GM18517 (cell line): ENCODE measurements at regions not wholly inside any gene's neighbourhood (a gene's known extent, or its start where the extent isn't known, plus 50 kb on each side); places are given as distances from the start of the nearest gene placed in this dataset.

Experiments
- ATAC-seq: cut with Tn5 transposase; IDR thresholded peaks from one replicate; pipeline ENCODE4 v1.9.1; 2021; ENCODE audit warnings: mild to moderate bottlenecking, moderate library complexity; ENCODE audit not compliant: unreplicated experiment

DNA sequence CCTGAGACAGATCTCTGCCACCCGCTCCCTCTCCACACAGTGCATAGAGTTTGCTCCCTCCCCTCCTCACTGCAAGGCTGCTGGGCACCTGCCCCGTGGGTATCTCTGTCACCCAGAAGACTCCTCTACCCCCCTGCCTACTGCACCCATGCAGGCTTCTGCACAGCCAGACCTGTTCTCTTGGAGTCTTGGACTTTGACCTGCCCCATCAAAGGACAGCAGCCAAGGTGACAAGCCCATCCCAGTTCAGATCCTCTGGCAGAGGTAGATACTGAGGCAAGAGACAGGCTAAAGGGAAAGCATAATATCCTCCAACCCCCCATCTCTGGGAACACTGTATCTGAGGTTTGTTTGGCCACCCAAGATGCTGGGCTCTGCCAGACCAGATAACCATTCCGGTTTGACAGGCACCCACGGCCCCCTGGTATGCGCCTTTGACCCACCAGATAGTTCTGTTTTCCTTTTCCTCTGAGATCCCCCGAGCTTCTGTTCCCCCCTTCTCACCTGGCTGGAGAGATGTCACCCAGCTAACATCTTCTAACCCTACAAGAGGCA is 239.6 kb downstream of the SOX9 start:
- no peak for ATAC-seq

GRCh38 chr17:72361892-72362291 is 241.1 kb downstream of the SOX9 start:
- ATAC-seq, result no peak

GRCh38 chr17:72362376-72363088 is 241.7 kb downstream of the SOX9 start:
- ATAC-seq, result no peak

DNA sequence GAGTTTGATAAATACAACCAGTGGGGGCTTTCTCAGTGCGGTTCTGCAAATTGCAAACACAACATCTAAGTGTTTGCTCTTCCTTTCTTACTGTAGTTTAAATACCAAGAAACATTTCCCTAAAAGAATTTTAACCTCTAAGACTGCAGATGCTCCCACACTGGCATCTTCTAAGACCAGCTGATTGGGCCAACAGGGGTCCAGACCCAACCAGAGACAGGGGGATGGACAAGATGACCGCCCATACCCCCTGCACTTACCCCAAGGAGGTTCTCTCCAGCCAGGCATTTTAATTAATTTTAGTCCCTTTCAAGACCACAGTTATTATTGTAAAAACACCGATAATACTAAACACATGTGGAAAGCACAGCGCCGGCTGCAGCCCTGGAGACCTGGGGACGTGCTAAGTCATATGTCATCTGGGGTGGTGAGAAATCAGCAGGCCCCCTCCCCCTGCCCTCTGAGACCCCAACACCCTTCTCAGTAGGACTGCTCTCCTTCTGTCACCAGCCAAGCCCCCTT is 242.3 kb downstream of the SOX9 start:
- ATAC-seq, result no peak

DNA sequence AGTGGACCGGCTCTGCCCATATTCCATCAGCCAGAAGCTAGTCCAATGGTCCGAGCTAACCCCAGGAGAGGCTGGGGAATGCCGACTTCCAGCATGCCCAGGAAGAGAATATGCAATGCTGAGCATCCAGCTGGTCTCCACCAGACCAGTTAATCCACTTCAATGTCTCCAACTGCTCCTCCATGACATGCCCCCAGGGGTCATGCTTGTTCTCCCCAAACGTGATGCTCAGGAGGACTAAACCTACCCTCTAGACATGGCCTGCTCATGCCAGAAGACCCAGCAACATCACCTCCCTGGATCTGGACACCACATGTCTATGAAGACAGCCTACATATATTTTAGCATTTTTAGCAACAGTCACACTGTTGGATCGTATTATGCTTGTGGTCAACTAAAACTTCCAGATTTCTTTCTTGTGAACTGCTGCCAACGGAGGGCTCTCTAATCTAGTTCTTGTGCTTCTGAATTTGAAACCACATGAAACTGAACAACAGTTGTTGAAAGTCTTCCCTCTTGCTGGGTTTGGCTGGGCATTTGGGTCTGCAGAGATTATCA is 245.1 kb downstream of the SOX9 start:
- no peak for ATAC-seq

DNA sequence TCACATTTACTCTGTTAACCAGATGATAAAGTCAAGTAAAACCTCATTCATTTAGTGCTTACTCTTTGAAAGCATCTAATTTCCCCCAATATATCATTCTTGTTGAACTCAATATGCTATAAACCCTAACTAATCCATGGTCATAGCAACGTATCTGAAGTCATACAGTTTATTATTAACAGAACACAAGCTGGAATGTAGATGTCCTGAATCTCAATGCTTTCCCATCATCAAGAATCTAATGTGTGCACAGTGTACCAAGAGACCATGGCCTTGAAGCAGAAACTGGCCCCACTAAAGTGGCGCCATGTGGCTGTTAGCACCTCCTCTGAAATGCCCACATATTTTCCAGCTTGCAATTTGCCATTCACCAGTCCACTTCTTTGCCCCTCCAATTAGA is 245.8 kb downstream of the SOX9 start:
- ATAC-seq, result no peak

DNA sequence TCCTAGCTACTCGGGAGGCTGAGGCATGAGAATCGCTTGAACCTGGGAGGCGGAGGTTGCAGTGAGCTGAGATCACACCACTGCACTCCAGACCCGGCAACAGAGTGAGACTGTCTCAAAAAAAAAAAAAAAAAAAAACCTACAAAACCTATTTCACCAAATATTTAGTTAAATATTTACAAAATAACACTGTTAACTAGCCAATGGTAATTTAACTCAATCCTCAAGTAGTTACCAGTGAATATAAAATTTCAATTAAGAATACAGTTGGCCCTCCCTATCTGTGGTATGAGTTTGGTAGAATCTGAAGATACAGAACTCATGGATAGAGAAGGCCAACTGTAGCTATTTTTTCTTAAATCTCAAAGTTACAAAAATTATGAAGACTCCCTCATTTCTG is 247.4 kb downstream of the SOX9 start:
- ATAC-seq, result no peak

GRCh38 chr17:72369366-72369765 is 248.5 kb downstream of the SOX9 start:
- ATAC-seq, result no peak

GRCh38 chr17:72370819-72371218 is 250.0 kb downstream of the SOX9 start:
- no peak for ATAC-seq

DNA sequence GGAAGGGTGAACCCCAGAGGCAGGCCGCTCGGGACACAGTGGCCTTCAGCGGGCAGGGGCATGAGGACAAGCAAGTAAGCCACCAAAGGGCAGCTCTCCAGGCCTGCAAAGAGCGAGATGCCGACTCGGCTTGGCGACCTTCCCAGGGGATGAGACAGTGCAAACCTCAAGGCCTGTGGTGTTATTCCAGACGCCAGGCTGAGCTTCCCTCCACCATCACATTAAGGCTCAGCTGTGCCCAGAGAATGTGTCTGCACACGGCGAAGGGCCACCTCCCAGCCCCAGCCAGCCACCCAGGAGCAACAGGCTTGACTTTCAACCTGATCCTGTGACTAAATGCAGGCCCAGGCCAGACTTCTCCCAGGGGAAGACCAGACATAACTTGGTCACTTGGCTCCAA is 251.4 kb downstream of the SOX9 start:
- no peak for ATAC-seq

DNA sequence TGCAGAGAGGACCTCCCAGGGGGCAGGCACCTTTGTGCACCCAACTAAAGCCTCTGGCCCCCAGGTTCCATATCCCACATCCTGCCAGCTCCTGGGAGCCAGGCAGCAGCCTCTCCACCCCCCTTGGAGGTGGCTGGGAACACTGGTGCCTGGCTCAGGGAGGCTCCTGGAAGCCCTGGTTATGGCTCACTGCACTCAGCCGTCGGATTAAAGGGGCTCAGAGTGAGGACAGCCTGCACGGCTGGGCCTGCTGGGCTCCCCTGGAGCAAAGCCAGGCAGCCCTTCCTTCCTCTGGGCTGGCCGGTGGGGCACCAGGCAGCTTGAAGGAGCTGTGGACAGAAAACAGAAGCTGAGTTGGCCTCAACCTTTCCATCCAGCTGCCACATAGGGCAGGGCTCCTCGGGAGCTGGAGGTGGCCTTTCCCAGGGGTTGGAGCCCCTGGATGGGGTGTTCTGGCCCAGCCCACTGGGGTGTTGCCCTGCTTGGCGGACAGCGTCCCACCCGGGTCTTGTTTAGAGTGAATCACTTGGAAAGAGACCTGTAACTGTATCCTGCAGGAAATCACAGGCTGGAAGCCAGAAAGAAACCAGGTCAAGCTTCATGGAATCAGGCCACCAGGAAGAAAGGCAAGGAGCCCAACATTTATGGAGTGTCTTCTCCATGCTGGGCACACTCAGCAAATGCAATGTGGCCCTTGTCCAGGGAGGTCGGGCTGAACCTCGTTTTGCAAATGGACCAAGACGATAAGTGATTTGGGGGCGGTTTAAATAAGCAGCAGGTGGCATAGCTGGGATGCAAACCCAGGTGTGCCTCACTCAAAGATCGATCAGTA is 253.3 kb downstream of the SOX9 start:
- no peak for ATAC-seq

DNA sequence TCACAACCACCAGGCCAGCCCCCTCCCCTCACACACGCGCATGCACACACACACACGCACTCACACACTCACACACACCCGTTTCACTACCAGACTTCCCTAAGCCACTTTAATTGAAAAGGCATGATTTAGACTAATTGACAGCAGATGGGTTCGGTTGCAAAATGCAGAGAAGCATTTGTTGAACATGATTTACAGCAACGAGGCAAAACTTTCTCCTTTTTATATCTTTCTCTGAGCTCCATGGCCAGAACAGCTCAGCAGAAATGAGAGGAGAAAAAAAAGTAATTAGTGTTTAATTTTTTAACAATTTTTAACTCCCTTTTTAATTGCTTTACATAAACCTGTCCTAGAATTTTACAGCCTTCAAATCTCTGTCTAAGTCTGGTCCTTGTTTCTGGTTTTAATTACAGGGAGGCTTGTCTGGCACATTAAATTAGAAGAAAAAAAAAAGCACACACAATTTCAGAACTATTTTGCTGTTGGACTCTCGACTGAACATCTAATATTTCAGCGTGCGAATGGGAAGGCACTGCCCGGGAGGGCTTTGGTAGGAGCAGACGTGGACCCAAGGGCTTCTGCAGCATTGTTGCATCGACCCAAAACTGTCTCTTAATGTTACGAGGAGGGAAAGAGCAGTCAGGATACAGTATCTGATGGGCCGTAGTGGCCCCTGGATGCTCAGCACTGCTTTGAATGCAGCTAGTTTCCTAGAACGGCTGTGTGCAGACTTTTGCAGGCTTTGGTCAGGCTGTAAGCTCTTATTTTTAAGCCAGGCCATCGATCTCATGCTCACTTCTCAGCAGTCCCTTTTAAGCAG is 255.9 kb downstream of the SOX9 start:
- no peak for ATAC-seq

DNA sequence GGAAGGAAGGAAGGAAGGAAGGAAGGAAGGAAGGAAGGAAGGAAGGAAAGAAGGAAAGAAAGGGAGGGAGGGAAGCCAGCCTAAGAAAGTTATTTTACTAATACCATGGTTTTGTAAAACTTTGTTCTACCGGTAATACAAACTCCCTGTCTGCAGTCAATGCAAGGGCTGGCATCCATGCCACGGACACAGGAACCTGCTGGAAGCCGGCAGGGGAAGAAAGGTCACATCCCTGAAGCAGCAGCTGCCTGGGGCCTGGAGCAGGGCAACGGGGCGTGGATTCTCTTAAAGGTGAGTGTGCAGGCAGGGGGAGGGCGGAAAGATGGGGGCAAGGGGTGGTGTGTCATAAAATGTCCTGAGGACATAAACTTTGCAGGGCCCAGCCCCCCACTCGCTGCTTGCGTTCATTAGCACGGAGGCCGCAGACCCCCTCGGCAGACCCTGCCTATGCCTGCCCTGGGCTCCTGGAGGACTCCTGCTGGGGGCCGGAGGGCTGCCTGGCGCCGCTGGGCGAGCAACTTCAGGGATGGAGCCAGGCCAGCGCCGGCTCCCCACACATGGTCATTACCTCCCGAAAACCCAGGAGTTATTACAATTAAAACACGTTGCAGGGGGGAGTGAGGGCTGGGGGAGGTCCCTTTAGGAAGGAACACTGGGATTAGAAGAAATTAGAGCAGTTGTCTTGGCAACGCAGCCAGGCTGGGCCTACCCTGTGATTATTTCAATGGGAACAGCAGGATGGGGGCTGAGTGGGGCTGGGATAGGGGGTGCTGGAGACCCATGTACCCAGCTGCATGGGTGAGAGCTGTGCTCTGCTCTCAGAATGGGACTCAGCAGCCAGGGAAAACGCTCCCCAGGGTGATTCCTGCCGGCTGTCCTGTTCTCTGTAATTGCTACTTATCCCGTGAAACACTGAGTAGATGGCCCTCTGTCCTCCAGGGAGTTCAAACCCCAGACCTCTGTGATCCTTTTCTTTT is 257.9 kb downstream of the SOX9 start:
- ATAC-seq, result no peak

GRCh38 chr17:72379516-72379915 is 258.7 kb downstream of the SOX9 start:
- no peak for ATAC-seq

- no peak for ATAC-seq
Measured at GRCh38 chr17:72380120-72380519, 259.3 kb downstream of the SOX9 start.

GRCh38 chr17:72380737-72381136 is 259.9 kb downstream of the SOX9 start:
- no peak for ATAC-seq

GRCh38 chr17:72381597-72382397 is 261.0 kb downstream of the SOX9 start:
- no peak for ATAC-seq

GRCh38 chr17:72382971-72383722 is 262.3 kb downstream of the SOX9 start:
- no peak for ATAC-seq
